Femur (tissue), 1 donor: ENCODE measurements at regions not wholly inside any gene's neighbourhood (a gene's known extent, or its start where the extent isn't known, plus 50 kb on each side); places are given as distances from the start of the nearest gene placed in this dataset.
A peak's percentile ranks its signal among the peaks of the same experiment; 100 is the strongest.
"Not testable (repeated sequence)": the region's sequence is repeated elsewhere in the genome, so short reads cannot be mapped to it uniquely, and the experiment has no call there.

Source experiments
- DNase-seq: peaks from one replicate; pipeline ENCODE4 v3.0.0-alpha.2; 2017

GRCh38 chr9:117649126-117649525 is 55.1 kb upstream of the TLR4 start:
- no peak for DNase-seq

- DNase-seq = no peak
These were observed 59.1 kb upstream of the TLR4 start for GRCh38 chr9:117644932-117645636.

- DNase-seq = peak; percentile 76
These were observed 59.9 kb upstream of the TLR4 start for GRCh38 chr9:117644133-117644931.

GRCh38 chr9:117643288-117643654 is 60.9 kb upstream of the TLR4 start:
- no peak for DNase-seq

DNA sequence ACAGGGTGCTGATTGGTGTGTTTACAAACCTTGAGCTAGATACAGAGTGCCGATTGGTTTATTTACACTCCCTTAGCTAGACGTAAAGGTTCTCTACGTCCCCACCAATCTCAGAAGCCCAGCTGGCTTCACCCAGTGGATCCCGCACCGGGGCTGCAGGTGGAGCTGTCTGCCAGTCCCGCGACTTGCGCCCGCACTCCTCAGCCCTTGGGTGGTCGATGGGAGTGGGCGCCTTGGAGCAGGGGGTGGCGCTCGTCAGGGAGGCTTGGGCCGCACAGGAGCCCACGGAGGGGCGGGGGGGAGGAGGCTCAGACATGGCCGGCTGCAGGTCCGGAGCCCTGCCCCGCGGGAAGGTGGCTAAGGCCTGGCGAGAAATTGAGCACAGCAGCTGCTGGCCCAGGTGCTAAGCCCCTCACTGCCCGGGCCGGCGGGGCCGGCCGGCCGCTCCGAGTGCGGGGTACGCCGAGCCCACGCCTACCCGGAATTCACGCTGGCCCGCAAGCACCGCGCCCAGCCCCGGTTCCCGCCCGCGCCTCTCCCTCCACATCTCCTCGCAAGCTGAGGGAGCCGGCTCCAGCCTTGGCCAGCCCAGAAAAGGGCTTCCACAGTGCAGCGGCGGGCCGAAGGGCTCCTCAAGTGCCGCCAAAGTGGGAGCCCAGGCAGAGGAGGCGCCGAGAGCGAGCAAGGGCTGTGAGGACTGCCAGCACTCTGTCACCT is 61.5 kb upstream of the TLR4 start:
- not testable (repeated sequence) for DNase-seq

DNA sequence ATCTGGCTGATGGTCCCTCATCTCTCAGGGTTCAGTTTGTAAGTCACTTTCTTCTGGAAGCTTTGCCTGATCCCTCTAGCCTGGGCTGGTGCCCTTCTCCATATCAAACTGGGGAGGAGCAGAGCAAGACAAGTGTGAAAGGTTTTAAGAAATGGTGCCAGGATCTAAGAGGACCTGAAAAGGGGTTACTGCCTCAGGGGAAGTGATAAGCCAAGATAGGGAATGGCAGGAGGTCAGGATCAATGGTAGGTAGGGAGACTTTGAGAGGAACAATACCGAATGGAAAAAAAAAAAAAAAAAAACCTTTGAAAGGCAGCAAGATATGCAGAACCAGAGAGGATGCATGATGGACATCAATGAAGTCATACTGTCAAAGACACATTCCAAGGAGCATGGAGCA is 67.5 kb upstream of the TLR4 start:
- DNase-seq = no peak

GRCh38 chr9:117625154-117625553 is 79.0 kb upstream of the TLR4 start:
- no peak for DNase-seq

DNA sequence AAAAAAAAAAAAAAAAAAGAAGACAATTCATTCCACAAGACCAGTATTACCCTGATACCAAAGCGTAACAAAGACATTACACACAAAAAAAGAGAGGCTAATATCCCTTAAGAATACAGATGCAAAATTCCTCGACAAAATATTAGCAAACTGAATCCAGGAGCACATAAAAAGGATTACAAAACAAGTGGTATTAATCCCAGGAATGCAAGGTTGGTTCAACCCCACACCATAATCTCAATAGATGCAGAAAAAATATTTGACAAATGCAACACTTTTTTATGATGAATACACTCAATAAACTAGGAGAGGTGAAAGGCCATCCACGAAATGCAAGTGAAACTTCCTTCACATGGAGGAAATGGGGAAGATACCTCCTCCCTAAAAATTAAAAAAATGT is 80.1 kb upstream of the TLR4 start:
- no peak for DNase-seq

DNA sequence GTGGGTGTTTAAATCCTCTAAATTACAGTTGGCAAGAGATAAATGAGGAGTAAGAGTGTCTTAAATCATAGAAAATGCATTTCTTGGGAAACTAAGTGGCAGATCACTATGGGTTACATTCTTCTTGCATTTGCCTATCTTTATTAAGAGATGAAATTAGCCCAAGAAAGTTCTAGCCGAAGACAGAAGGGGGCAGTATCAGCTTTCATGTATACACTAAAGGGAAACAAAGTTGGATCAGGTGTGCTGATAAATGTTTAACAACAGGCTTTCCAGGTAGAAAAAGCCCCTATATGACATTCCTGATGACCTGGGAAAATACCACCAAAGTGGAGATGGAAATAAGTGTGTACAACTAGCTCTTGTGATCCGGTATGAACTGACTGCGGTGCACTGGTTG is 81.9 kb upstream of the TLR4 start:
- DNase-seq = no peak

- DNase-seq = no peak
These were observed 87.8 kb upstream of the TLR4 start for GRCh38 chr9:117616431-117616831.

DNA sequence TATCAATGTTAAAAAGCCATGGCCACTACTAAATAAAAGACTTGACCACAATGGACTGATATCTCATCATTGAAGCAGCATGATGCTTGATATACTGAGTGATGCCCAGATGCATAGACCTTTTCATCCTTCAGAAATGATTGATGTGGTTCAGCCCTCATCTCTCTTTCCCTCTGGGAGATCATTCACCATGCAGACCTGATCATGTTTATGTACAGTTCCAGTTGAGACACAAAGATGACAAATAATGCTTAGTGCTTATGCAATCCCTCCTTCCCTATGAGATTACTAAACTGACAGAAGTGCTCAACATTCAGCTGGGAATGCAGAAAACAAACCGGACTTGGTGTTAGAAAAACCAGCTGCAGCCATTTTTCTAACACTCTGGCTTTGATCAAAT is 91.9 kb upstream of the TLR4 start:
- DNase-seq = no peak

GRCh38 chr9:117597977-117598376 is 106.2 kb upstream of the TLR4 start:
- DNase-seq = no peak

DNA sequence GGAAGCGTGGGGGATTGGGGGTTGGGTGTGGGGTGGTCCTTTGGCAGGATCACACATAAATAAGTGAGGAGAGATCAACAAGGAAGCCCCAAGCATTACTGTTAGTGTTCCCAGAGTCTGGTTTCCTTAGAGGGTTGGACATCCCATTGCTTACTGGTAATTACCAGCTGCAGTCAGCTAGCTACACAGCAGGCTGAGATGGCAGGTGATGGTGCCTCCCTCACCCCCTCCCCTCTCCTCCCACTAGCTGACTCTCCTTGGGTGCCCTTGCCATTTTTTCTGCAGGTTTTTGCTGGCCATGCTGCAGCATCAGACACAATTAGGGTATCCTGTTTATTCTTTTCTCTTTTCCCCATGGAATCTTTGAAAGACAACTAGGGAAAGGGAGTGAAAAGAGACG is 107.5 kb upstream of the TLR4 start:
- DNase-seq = no peak

GRCh38 chr9:117595650-117596049 is 108.6 kb upstream of the TLR4 start:
- no peak for DNase-seq

- no peak for DNase-seq
These were observed 116.9 kb upstream of the TLR4 start for GRCh38 chr9:117587263-117587662.

GRCh38 chr9:117574099-117574498 is 130.1 kb upstream of the TLR4 start:
- DNase-seq = no peak

GRCh38 chr9:117564839-117565238 is 139.4 kb upstream of the TLR4 start:
- DNase-seq = no peak

- no peak for DNase-seq
These were observed 142.4 kb upstream of the TLR4 start for GRCh38 chr9:117561761-117562160.

DNA sequence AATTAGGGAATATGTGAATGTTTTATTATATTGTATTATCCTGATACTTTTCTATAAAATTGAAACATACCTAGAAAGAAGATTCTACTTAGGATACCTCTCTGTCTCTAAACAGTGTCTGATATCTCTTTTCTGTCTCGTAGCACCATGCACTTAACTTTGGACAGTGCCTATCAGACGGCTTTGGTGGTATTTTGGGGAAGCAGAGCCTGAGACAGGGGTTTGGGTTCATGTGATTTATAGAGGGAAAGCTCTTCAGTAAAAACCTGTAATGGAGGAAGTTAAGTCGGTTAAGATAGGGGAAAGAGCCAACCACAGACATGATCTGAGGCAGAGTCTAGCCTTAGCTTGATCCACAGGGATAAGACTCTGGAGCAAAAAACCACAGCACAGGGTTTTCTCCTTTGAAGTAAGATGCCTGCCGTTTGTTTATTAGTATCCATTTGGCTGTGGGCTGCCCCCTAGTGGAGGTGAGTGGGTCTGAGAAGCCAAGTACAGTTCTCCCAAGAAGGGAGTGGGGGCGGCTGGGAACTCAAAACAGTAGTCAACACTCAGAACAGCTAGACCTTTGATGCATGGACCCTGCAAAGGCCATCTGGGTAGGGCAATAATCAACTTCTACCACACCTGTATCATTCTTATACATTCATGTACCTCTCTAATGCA is 141.2 kb upstream of the ASTN2 start:
- no peak for DNase-seq

GRCh38 chr9:117552811-117553210 is 138.0 kb upstream of the ASTN2 start:
- DNase-seq = no peak

- no peak for DNase-seq
These were observed 136.3 kb upstream of the ASTN2 start for GRCh38 chr9:117551171-117551570.

- no peak for DNase-seq
These were observed 134.6 kb upstream of the ASTN2 start for GRCh38 chr9:117549444-117549843.

DNA sequence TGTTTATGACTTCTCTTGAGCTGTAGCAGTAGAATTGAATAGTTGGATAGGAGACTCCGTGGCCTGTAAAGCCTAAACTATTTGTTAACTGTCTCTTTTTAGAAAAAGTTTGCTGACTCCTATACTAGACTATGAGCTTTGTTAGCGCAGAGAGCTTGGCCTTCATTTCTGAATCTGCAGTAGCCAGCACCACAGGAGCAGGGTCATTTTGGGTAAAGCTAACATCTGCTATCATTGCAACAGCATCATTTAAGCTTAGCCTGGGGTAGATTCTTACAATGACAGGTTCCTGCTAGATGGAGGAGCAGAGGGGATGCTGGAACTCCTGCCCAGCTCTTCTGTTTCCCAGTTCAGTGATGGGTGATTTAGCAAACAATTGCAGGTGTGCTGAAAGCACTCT is 133.7 kb upstream of the ASTN2 start:
- no peak for DNase-seq
